ENCODE measurements at regions not wholly inside any gene's neighbourhood (a gene's known extent, or its start where the extent isn't known, plus 50 kb on each side); places are given as distances from the start of the nearest gene placed in this dataset.

DNA sequence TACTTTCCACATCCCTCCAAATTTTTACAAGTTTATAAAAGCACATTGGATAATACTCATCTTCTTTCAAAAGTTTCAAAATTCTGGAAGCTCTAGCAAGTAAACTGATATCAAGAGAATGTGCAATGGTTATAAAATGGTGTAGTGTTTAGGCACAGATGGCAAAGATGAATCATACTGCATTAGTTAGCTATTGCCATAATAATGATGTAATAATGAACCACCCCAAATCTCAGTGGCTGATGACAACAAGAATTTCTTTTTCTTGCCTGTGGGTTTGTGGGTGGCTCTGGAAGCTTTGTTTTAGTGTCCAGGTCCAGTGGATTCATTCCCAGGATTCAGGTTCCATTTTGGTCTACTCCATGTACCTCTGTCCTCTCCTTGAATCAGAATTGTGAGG lies 319.0 kb downstream of the BRINP1 start:
- TF ChIP-seq CTCF (IDR thresholded peaks at IDR 0.05) (no peak), POLR2A (IDR thresholded peaks at IDR 0.05) (no peak)
